HCT116 (cell line): ENCODE measurements at regions not wholly inside any gene's neighbourhood (a gene's known extent, or its start where the extent isn't known, plus 50 kb on each side); places are given as distances from the start of the nearest gene placed in this dataset.

Experiments used
- ATAC-seq: fragments of 200-7000 bp; cut with Tn5 transposase; 2 replicates; pipeline ENCODE4 v1.9.1; 2020; ENCODE audit warnings: mild to moderate bottlenecking, moderate library complexity
- BruUV-seq: library from RNA; stranded (reverse); fragments of 400-500 nt; replicated peaks from 2 replicates; lab custom pipeline; 2021; lab: Mats Ljungman, UMichigan
- CTCF ChIA-PET: fragments of 300-600 bp; sonication (Branson Sonifier 250); formaldehyde crosslinking; loops from one replicate; lab custom pipeline; 2021; ENCODE audit warnings: antibody characterized with exemption; lab: Charles Lee
- POLR2A ChIA-PET: fragments of 300-600, 350-600 bp; sonication (Branson Sonifier 250); formaldehyde crosslinking; loops from one replicate; lab custom pipeline; 2021; ENCODE audit warnings: antibody characterized with exemption; lab: Charles Lee
- RAD21 ChIA-PET, 2 experiments: fragments of 300-600 bp; sonication (Branson Sonifier 250); formaldehyde crosslinking; loops; one replicate each; lab custom pipeline; 2023; ENCODE audit warnings: low total read pairs in 2 of 2; ENCODE audit not compliant: uncharacterized antibody in 2 of 2, unreplicated experiment in 2 of 2, low non-redundant PET in 1 of 2; lab: Charles Lee
- DNase-seq: peaks from one replicate; pipeline ENCODE4 v3.0.0-alpha.2; 2010; ENCODE audit warnings: low read depth, low spot score
- H2AFZ ChIP-seq: fragments of 200-600 bp; shearing (Covaris generic), sonication (generic); 2 replicates; pipeline ENCODE4 v1.6.1; 2017; ENCODE audit warnings: low read depth, mixed run types, mixed read lengths, antibody characterized with exemption, low read length; ENCODE audit not compliant: poor library complexity, severe bottlenecking
- H3K27ac ChIP-seq: 2 replicates; pipeline ENCODE4 v1.5.1; 2012; ENCODE audit warnings: low read depth, low read length
- H3K27me3 ChIP-seq: fragments of 200-600 bp; sonication (generic); 2 replicates; pipeline ENCODE4 v1.6.1; 2016; ENCODE audit warnings: mixed run types, low read length, mixed read lengths; ENCODE audit not compliant: insufficient read depth
- H3K36me3 ChIP-seq, 2 experiments: fragments of 200-500 bp in 1 of 2; fragments of 200-600 bp in 1 of 2; sonication (Bioruptor generic) in 1 of 2; sonication (generic) in 1 of 2; 2 replicates each; pipeline versions ENCODE4 v1.5.1 to v1.6.1; 2014 to 2016; ENCODE audit warnings: low read length in 2 of 2, inconsistent platforms in 1 of 2, mixed read lengths in 1 of 2, mixed run types in 1 of 2; ENCODE audit not compliant: insufficient read depth in 2 of 2, control insufficient read depth in 1 of 2
- H3K4me1 ChIP-seq, 2 experiments: fragments of 200-600 bp in 1 of 2; sonication (generic) in 1 of 2; 2 replicates each; pipeline versions ENCODE4 v1.5.1 to v1.6.1; 2012 to 2017; ENCODE audit warnings: low read length in 2 of 2, inconsistent platforms in 1 of 2, mild to moderate bottlenecking in 1 of 2, mixed read lengths in 1 of 2, mixed run types in 1 of 2, moderate library complexity in 1 of 2; ENCODE audit not compliant: insufficient read depth in 2 of 2, control insufficient read depth in 1 of 2
- H3K4me2 ChIP-seq: fragments of 200-600 bp; sonication (generic); 2 replicates; pipeline ENCODE4 v1.6.1; 2017; ENCODE audit warnings: mixed run types, low read length, mixed read lengths
- H3K4me3 ChIP-seq, 2 experiments: fragments of 200-600 bp in 1 of 2; sonication (generic) in 1 of 2; replicated peaks in 1 of 2; 2 replicates each; pipeline ENCODE4 v1.5.1; 2011 to 2016; ENCODE audit warnings: low read length in 2 of 2, control low read depth in 1 of 2, low read depth in 1 of 2, mild to moderate bottlenecking in 1 of 2, mixed read lengths in 1 of 2, mixed run types in 1 of 2
- H3K79me2 ChIP-seq: fragments of 200-600 bp; sonication (generic); 2 replicates; pipeline ENCODE4 v1.6.1; 2017; ENCODE audit warnings: mild to moderate bottlenecking, mixed run types, low read length, moderate library complexity, mixed read lengths; ENCODE audit not compliant: insufficient read depth
- H3K9ac ChIP-seq: fragments of 200-600 bp; sonication (generic); 2 replicates; pipeline ENCODE4 v1.6.1; 2016; ENCODE audit warnings: low read length, mixed read lengths
- H3K9me2 ChIP-seq: fragments of 200-600 bp; sonication (generic), shearing (Covaris generic); 2 replicates; pipeline ENCODE4 v1.6.1; 2017; ENCODE audit warnings: mixed run types, mild to moderate bottlenecking, moderate library complexity; ENCODE audit not compliant: insufficient read depth
- H3K9me3 ChIP-seq, 2 experiments: fragments of 200-500 bp in 1 of 2; fragments of 200-600 bp in 1 of 2; sonication (Bioruptor generic) in 1 of 2; sonication (generic) in 1 of 2; 2 replicates each; pipeline ENCODE4 v1.6.1; 2014 to 2017; ENCODE audit warnings: low read length in 2 of 2, mixed read lengths in 2 of 2, inconsistent platforms in 1 of 2, low read depth in 1 of 2, mild to moderate bottlenecking in 1 of 2, mixed run types in 1 of 2, moderate library complexity in 1 of 2; ENCODE audit not compliant: control insufficient read depth in 1 of 2, insufficient read depth in 1 of 2
- H4K20me1 ChIP-seq: fragments of 200-600 bp; sonication (generic), shearing (Covaris generic); 2 replicates; pipeline ENCODE4 v1.6.1; 2017; ENCODE audit warnings: mixed run types, mild to moderate bottlenecking, moderate library complexity; ENCODE audit not compliant: insufficient read depth
- ELF1 ChIP-seq: IDR thresholded peaks from 2 replicates; pipeline ENCODE4 v1.6.1; 2012; ENCODE audit warnings: low read depth, borderline replicate concordance
- EZH2 ChIP-seq: fragments of 200-600 bp; sonication (generic); IDR thresholded peaks from 2 replicates; pipeline ENCODE4 v1.6.1; 2017; ENCODE audit warnings: antibody characterized with exemption, mixed run types
- EZH2phosphoT487 ChIP-seq: fragments of 200-600 bp; IDR thresholded peaks from 2 replicates; pipeline ENCODE4 v1.6.1; 2018; ENCODE audit warnings: antibody characterized with exemption, borderline replicate concordance
- SP1 ChIP-seq: IDR thresholded peaks from 2 replicates; pipeline ENCODE4 v1.6.1; 2012; ENCODE audit warnings: low read depth
- TCF7L2 ChIP-seq: IDR thresholded peaks from 2 replicates; pipeline ENCODE4 v1.7.0; 2011; ENCODE audit warnings: borderline replicate concordance, inconsistent platforms; ENCODE audit not compliant: insufficient read depth, insufficient read length; ENCODE audit errors: extremely low read depth
- ZFX ChIP-seq: fragments of 450-650 bp; IDR thresholded peaks from 2 replicates; pipeline ENCODE4 v1.6.1; 2017
- intact Hi-C: fragments of 100-400 bp; cut with micrococcal nuclease; formaldehyde crosslinking; loops from 2 replicates; pipeline ENCODE4 v1.10.0; 2022

GRCh38 chr5:31059889-31060288 is 133.6 kb upstream of the CDH6 start:
- POLR2A ChIA-PET, result no interaction called here
- Histone ChIP-seq H3K9me2 (no peaks in the 10 kb centered on the region), H3K27ac (no peak overlapping the region), H3K4me3 (no peak overlapping the region), H3K9me3 (peaks cover 5 to 28% of the 10 kb centered on the region in 2 experiments; a peak in 2 of 4 replicates)
- intact Hi-C loops, result no loop called here
- RAD21 ChIA-PET, result no interaction called here
- no peak for ATAC-seq
- TF ChIP-seq ZFX (no peak), TCF7L2 (no peak), EZH2phosphoT487 (no peak), SP1 (no peak)
- TF ChIP-seq, all 23 proteins: peak for 0
- Histone ChIP-seq H3K4me2 (no peak overlapping the region), H4K20me1 (no peaks in the 10 kb centered on the region), H3K27me3 (no peaks in the 10 kb centered on the region), H3K79me2 (no peaks in the 10 kb centered on the region), H3K4me1 (no peaks in the 10 kb centered on the region), H2AFZ (no peak overlapping the region), H3K9ac (no peak overlapping the region), H3K36me3 (no peaks in the 10 kb centered on the region)
- DNase-seq, result no peak
- no TSS peak for BruUV-seq
- CTCF ChIA-PET, result no interaction called here

DNA sequence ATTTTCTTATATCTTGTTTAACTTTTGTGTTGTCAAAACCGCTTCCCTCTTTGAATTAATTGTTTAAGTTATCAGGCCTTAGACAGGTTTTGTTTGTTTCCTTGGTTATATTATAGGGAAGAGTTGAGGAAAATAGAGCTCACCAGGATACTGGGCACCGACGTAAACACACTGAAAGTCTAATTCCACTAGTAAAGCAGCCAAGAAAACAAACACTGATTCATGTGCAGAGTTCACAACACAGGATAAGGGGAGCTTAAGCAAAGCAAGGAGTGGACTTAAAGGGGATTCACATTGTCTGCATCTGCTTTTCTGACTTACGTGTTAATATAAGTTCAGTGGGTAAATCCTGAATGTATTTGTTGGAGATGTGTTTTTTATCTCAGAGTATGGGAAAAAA is 139.0 kb upstream of the CDH6 start:
- ChIA-PET RAD21 (no interaction called here), CTCF (no interaction called here), POLR2A (no interaction called here)
- intact Hi-C loops, result no loop called here
- no peak for ATAC-seq
- no peaks in the 10 kb centered on the region for H3K79me2 ChIP-seq
- H2AFZ ChIP-seq, result no peak overlapping the region
- no peak overlapping the region for H3K4me2 ChIP-seq
- no peaks in the 10 kb centered on the region for H3K36me3 ChIP-seq
- H3K4me1 ChIP-seq, result no peaks in the 10 kb centered on the region
- no peak overlapping the region for H3K4me3 ChIP-seq
- H3K9me3 ChIP-seq, result peaks cover 11 to 38% of the 10 kb centered on the region in 2 experiments; a peak in 2 of 4 replicates
- H3K9me2 ChIP-seq, result no peaks in the 10 kb centered on the region
- no TSS peak for BruUV-seq
- TF ChIP-seq ELF1 (no peak), EZH2 (no peak)
- DNase-seq, result no peak
- no peak overlapping the region for H3K27ac ChIP-seq
- no peaks in the 10 kb centered on the region for H4K20me1 ChIP-seq
- no peak overlapping the region for H3K9ac ChIP-seq
- H3K27me3 ChIP-seq, result no peaks in the 10 kb centered on the region
